SK-N-MC (cell line): ENCODE measurements at regions not wholly inside any gene's neighbourhood (a gene's known extent, or its start where the extent isn't known, plus 50 kb on each side); places are given as distances from the start of the nearest gene placed in this dataset.

ENCODE experiments used
- DNase-seq: peaks from one replicate; pipeline ENCODE4 v3.0.0-alpha.2; 2011; ENCODE audit warnings: low read depth, low spot score
- H3K27ac ChIP-seq: fragments of 200-600 bp; sonication (generic); 2 replicates; pipeline ENCODE4 v1.5.1; 2016; ENCODE audit warnings: mixed run types
- H3K36me3 ChIP-seq: fragments of 200-600 bp; sonication (generic); 2 replicates; pipeline ENCODE4 v1.6.1; 2017; ENCODE audit warnings: antibody characterized with exemption, low read length, mixed read lengths; ENCODE audit not compliant: insufficient read depth
- H3K4me3 ChIP-seq: fragments of 200-600 bp; sonication (generic); 2 replicates; pipeline ENCODE4 v1.5.1; 2016
- H3K9ac ChIP-seq: fragments of 200-600 bp; sonication (generic); 2 replicates; pipeline ENCODE4 v1.8.0; 2017; ENCODE audit warnings: mixed run types, mixed read lengths; ENCODE audit not compliant: insufficient read length
- H3K9me3 ChIP-seq: fragments of 200-600 bp; sonication (generic); 2 replicates; pipeline ENCODE4 v1.6.1; 2017; ENCODE audit warnings: low read depth, mild to moderate bottlenecking, antibody characterized with exemption, low read length, moderate library complexity, mixed read lengths
- EZH2 ChIP-seq: fragments of 200-600 bp; sonication (generic); IDR thresholded peaks from one replicate; pipeline ENCODE4 v1.6.1; 2017; ENCODE audit warnings: antibody characterized with exemption
- FOXP2 ChIP-seq: optimal IDR thresholded peaks from 2 replicates; pipeline ENCODE3; 2011; ENCODE audit warnings: mild to moderate bottlenecking, moderate library complexity; ENCODE audit not compliant: insufficient read depth; ENCODE audit errors: extremely low read length, control extremely low read depth
- POLR2AphosphoS5 ChIP-seq: IDR thresholded peaks from 2 replicates; pipeline ENCODE4 v1.6.1; 2012; ENCODE audit warnings: mild to moderate bottlenecking, low read depth, low read length, borderline replicate concordance

GRCh38 chr5:10903786-10904560, 142.9 kb upstream of the DAP start:
- DNase-seq: no peak
- no peak overlapping the region for H3K4me3 ChIP-seq
- no peaks in the 10 kb centered on the region for H3K9me3 ChIP-seq
- no peak for TF ChIP-seq POLR2AphosphoS5
- no peak for TF ChIP-seq EZH2
- TF ChIP-seq FOXP2: no peak
- H3K36me3 ChIP-seq: no peaks in the 10 kb centered on the region
- no peak overlapping the region for H3K27ac ChIP-seq
- H3K9ac ChIP-seq: no peak overlapping the region

- no peaks in the 10 kb centered on the region for H3K9me3 ChIP-seq
- H3K27ac ChIP-seq: no peak overlapping the region
- no peak for DNase-seq
- no peak overlapping the region for H3K9ac ChIP-seq
- H3K36me3 ChIP-seq: no peaks in the 10 kb centered on the region
- no peak overlapping the region for H3K4me3 ChIP-seq
- TF ChIP-seq POLR2AphosphoS5: no peak
- TF ChIP-seq EZH2: no peak
- TF ChIP-seq FOXP2: no peak
Observed at GRCh38 chr5:10902145-10902544, 141.1 kb upstream of the DAP start.

GRCh38 chr5:10898514-10898913, 137.5 kb upstream of the DAP start:
- no peak for DNase-seq
- H3K4me3 ChIP-seq: no peak overlapping the region
- no peaks in the 10 kb centered on the region for H3K9me3 ChIP-seq
- H3K9ac ChIP-seq: no peak overlapping the region
- no peak overlapping the region for H3K27ac ChIP-seq
- no peaks in the 10 kb centered on the region for H3K36me3 ChIP-seq
- TF ChIP-seq EZH2 (no peak), FOXP2 (no peak), POLR2AphosphoS5 (no peak)

- no peaks in the 10 kb centered on the region for H3K36me3 ChIP-seq
- no peak overlapping the region for H3K4me3 ChIP-seq
- H3K9ac ChIP-seq: no peak overlapping the region
- TF ChIP-seq POLR2AphosphoS5: no peak
- TF ChIP-seq EZH2: no peak
- no peak for TF ChIP-seq FOXP2
- no peaks in the 10 kb centered on the region for H3K9me3 ChIP-seq
- no peak overlapping the region for H3K27ac ChIP-seq
- DNase-seq: no peak
Observed at GRCh38 chr5:10896016-10896415, 135.0 kb upstream of the DAP start.

GRCh38 chr5:10894445-10895054, 133.5 kb upstream of the DAP start:
- Histone ChIP-seq H3K9me3 (no peaks in the 10 kb centered on the region), H3K4me3 (no peak overlapping the region), H3K36me3 (no peaks in the 10 kb centered on the region), H3K27ac (no peak overlapping the region), H3K9ac (no peak overlapping the region)
- DNase-seq: no peak
- TF ChIP-seq FOXP2 (no peak), POLR2AphosphoS5 (no peak), EZH2 (no peak)

- Histone ChIP-seq H3K36me3 (no peaks in the 10 kb centered on the region), H3K4me3 (no peak overlapping the region), H3K9me3 (no peaks in the 10 kb centered on the region), H3K9ac (no peak overlapping the region), H3K27ac (no peak overlapping the region)
- no peak for TF ChIP-seq FOXP2
- TF ChIP-seq EZH2: no peak
- TF ChIP-seq POLR2AphosphoS5: no peak
- DNase-seq: no peak
Observed at GRCh38 chr5:10892911-10893215, 131.8 kb upstream of the DAP start.

GRCh38 chr5:10892147-10892910, 131.3 kb upstream of the DAP start:
- no peak overlapping the region for H3K27ac ChIP-seq
- no peak for DNase-seq
- H3K4me3 ChIP-seq: no peak overlapping the region

DNA sequence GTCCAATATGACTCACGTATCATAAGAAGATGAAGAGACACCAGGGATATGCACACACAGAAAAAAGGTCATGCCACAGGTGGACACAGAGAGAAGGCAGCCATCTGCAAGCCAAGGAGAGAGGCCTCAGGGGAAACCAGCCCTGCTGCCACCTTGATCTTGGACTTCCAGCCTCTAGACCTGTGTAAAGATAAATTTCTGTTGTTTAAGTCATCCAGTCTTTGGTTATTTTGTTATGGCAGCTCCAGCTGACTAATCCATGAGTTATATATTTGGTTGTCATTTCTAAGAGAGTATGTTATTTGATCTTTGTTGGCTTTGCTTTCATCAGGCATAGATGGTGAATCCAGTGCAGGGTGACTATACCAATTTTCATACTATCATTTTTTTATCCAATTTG, 130.2 kb upstream of the DAP start:
- TF ChIP-seq POLR2AphosphoS5 (no peak), EZH2 (no peak), FOXP2 (no peak)
- DNase-seq: no peak
- Histone ChIP-seq H3K27ac (0 out of 2 replicates have a peak overlapping the region, but pooled peaks have one; percentile 88), H3K9ac (no peak overlapping the region), H3K9me3 (no peaks in the 10 kb centered on the region), H3K4me3 (no peak overlapping the region), H3K36me3 (no peaks in the 10 kb centered on the region)

More at GRCh38 chr5:10892147-10892910, 131.3 kb upstream of the DAP start:
- Histone ChIP-seq H3K9ac (no peak overlapping the region), H3K9me3 (no peaks in the 10 kb centered on the region), H3K36me3 (no peaks in the 10 kb centered on the region)
- TF ChIP-seq POLR2AphosphoS5 (no peak), FOXP2 (no peak), EZH2 (no peak)
